ENCODE measurements at regions not wholly inside any gene's neighbourhood (a gene's known extent, or its start where the extent isn't known, plus 50 kb on each side); places are given as distances from the start of the nearest gene placed in this dataset.

- no peak for DNase-seq (ENCODE audit: low read depth)
These were observed 269.9 kb downstream of the BMP7 start for GRCh38 chr20:56996533-56996932.

GRCh38 chr20:56998438-56998837 lies 268.0 kb downstream of the BMP7 start:
- no peak for DNase-seq (ENCODE audit: low read depth)

- DNase-seq (ENCODE audit: low read depth): no peak
These were observed 265.9 kb downstream of the BMP7 start for GRCh38 chr20:57000441-57000968.

GRCh38 chr20:57001126-57001767 lies 265.2 kb downstream of the BMP7 start:
- no peak for DNase-seq (ENCODE audit: low read depth)

GRCh38 chr20:57002066-57002570 lies 264.3 kb downstream of the BMP7 start:
- no peak for DNase-seq (ENCODE audit: low read depth)

- no peak for DNase-seq (ENCODE audit: low read depth)
These were observed 263.4 kb downstream of the BMP7 start for GRCh38 chr20:57003012-57003411.

GRCh38 chr20:57004416-57004815 lies 262.0 kb downstream of the BMP7 start:
- peak; percentile 80 for DNase-seq (ENCODE audit: low read depth)

- DNase-seq (ENCODE audit: low read depth): no peak
These were observed 261.2 kb downstream of the BMP7 start for GRCh38 chr20:57004951-57005933.

GRCh38 chr20:57006411-57007170 lies 259.9 kb downstream of the BMP7 start:
- DNase-seq (ENCODE audit: low read depth): peak; percentile 98

GRCh38 chr20:57007171-57007540 lies 259.3 kb downstream of the BMP7 start:
- DNase-seq (ENCODE audit: low read depth): no peak

- DNase-seq (ENCODE audit: low read depth): peak; percentile 55
These were observed 258.2 kb downstream of the BMP7 start for GRCh38 chr20:57008217-57008616.

- DNase-seq (ENCODE audit: low read depth): no peak
These were observed 257.1 kb downstream of the BMP7 start for GRCh38 chr20:57009355-57009754.

GRCh38 chr20:57009775-57010174 lies 256.7 kb downstream of the BMP7 start:
- DNase-seq (ENCODE audit: low read depth): no peak

GRCh38 chr20:57012691-57013090 lies 253.8 kb downstream of the BMP7 start:
- no peak for DNase-seq (ENCODE audit: low read depth)

- no peak for DNase-seq (ENCODE audit: low read depth)
These were observed 253.2 kb downstream of the BMP7 start for GRCh38 chr20:57013217-57013616.

GRCh38 chr20:57013741-57014140 lies 252.7 kb downstream of the BMP7 start:
- DNase-seq (ENCODE audit: low read depth): no peak

- DNase-seq (ENCODE audit: low read depth): peak; percentile 49
These were observed 246.1 kb downstream of the BMP7 start for GRCh38 chr20:57020364-57020763.

- DNase-seq (ENCODE audit: low read depth): no peak
These were observed 244.1 kb downstream of the BMP7 start for GRCh38 chr20:57022306-57022705.

- no peak for DNase-seq (ENCODE audit: low read depth)
These were observed 243.4 kb downstream of the BMP7 start for GRCh38 chr20:57023007-57023406.

GRCh38 chr20:57023997-57024396 lies 242.4 kb downstream of the BMP7 start:
- DNase-seq (ENCODE audit: low read depth): no peak

- DNase-seq (ENCODE audit: low read depth): peak; percentile 100
These were observed 241.6 kb downstream of the BMP7 start for GRCh38 chr20:57024849-57025248.

- no peak for DNase-seq (ENCODE audit: low read depth)
These were observed 241.2 kb downstream of the BMP7 start for GRCh38 chr20:57025261-57025660.

Measured in RPMI7951 (cell line).